Mammary epithelial cell (primary cell): ENCODE measurements at regions not wholly inside any gene's neighbourhood (a gene's known extent, or its start where the extent isn't known, plus 50 kb on each side); places are given as distances from the start of the nearest gene placed in this dataset.

Experiments used
- CTCF ChIP-seq, 2 donors: IDR thresholded peaks in 1 of 2; conservative IDR thresholded peaks in 1 of 2; 2 replicates each; pipeline ENCODE4 v1.5.1; 2011 to 2012; ENCODE audit warnings: inconsistent platforms in 2 of 2, low read length in 2 of 2, mild to moderate bottlenecking in 2 of 2, control low read depth in 1 of 2, low read depth in 1 of 2; ENCODE audit not compliant: insufficient read depth in 1 of 2; ENCODE audit errors: extremely low read depth in 1 of 2
- EZH2 ChIP-seq: IDR thresholded peaks from 2 replicates; pipeline ENCODE4 v1.6.1; 2012; ENCODE audit warnings: low read length, inconsistent platforms, borderline replicate concordance

GRCh38 chr14:89573399-89573657 lies 156.3 kb upstream of the FOXN3 start:
- no peak for TF ChIP-seq CTCF (conservative IDR thresholded peaks at IDR 0.05 in 1 of 2, IDR thresholded peaks at IDR 0.05 in 1 of 2; ENCODE audit: extremely low read depth in 1 of 2, insufficient read depth in 1 of 2, low read depth in 1 of 2, low read length in 2 of 2)
- no peak for TF ChIP-seq EZH2
